PC-9 (cell line): ENCODE measurements at regions not wholly inside any gene's neighbourhood (a gene's known extent, or its start where the extent isn't known, plus 50 kb on each side); places are given as distances from the start of the nearest gene placed in this dataset.

Source experiments
- BruUV-seq: library from RNA; stranded (reverse); fragments of 400-500 nt; replicated peaks from 2 replicates; lab custom pipeline; 2021; lab: Mats Ljungman, UMichigan
- CTCF ChIA-PET: fragments of 300-600 bp; sonication (Branson Sonifier 250); formaldehyde crosslinking; loops from one replicate; lab custom pipeline; 2022; ENCODE audit warnings: antibody characterized with exemption; lab: Charles Lee
- POLR2A ChIA-PET: fragments of 300-600 bp; sonication (Branson Sonifier 250); formaldehyde crosslinking; loops from one replicate; lab custom pipeline; 2022; ENCODE audit warnings: antibody characterized with exemption; ENCODE audit not compliant: unreplicated experiment; lab: Charles Lee
- DNase-seq, 2 experiments: peaks; one replicate each; pipeline versions ENCODE4 v3.0.0 to v3.0.0-alpha.2; 2015 to 2022; ENCODE audit warnings: mixed read lengths in 1 of 2
- H2AFZ ChIP-seq: fragments of 200-600 bp; sonication (generic); 2 replicates; pipeline ENCODE4 v1.8.1; 2017; ENCODE audit warnings: antibody characterized with exemption
- H3F3A ChIP-seq: fragments of 200-600 bp; sonication (generic); 2 replicates; pipeline ENCODE4 v1.8.1; 2017; ENCODE audit warnings: antibody characterized with exemption, mild to moderate bottlenecking, low read depth; ENCODE audit not compliant: insufficient read depth
- H3K27ac ChIP-seq: fragments of 200-600 bp; sonication (generic); 2 replicates; pipeline ENCODE4 v1.6.1; 2016; ENCODE audit warnings: mixed run types
- H3K27me3 ChIP-seq: fragments of 200-600 bp; sonication (generic); 2 replicates; pipeline ENCODE4 v1.6.1; 2016; ENCODE audit warnings: low read depth, mixed run types; ENCODE audit not compliant: insufficient read depth
- H3K36me3 ChIP-seq: fragments of 200-600 bp; sonication (generic); 2 replicates; pipeline ENCODE4 v1.6.1; 2016; ENCODE audit warnings: low read depth, mixed run types
- H3K4me1 ChIP-seq: fragments of 200-600 bp; sonication (generic); replicated peaks from 2 replicates; pipeline ENCODE4 v1.6.1; 2016; ENCODE audit warnings: mixed run types; ENCODE audit not compliant: insufficient read depth
- H3K4me2 ChIP-seq: fragments of 200-600 bp; sonication (generic); 2 replicates; pipeline ENCODE4 v1.6.1; 2017; ENCODE audit warnings: mixed run types
- H3K4me3 ChIP-seq: fragments of 200-600 bp; sonication (generic); 2 replicates; pipeline ENCODE4 v1.6.1; 2016; ENCODE audit warnings: mixed run types
- H3K79me2 ChIP-seq: fragments of 200-600 bp; sonication (generic); 2 replicates; pipeline ENCODE4 v1.6.1; 2017; ENCODE audit warnings: low read depth, mixed run types
- H3K9me2 ChIP-seq: fragments of 200-600 bp; sonication (generic); 2 replicates; pipeline ENCODE4 v1.8.1; 2017; ENCODE audit warnings: mild to moderate bottlenecking; ENCODE audit not compliant: insufficient read depth
- H3K9me3 ChIP-seq: fragments of 200-600 bp; sonication (generic); 2 replicates; pipeline ENCODE4 v1.8.1; 2016; ENCODE audit warnings: low read depth; ENCODE audit not compliant: insufficient read depth
- H4K20me1 ChIP-seq: fragments of 200-600 bp; sonication (generic); 2 replicates; pipeline ENCODE4 v1.8.1; 2017; ENCODE audit not compliant: insufficient read depth
- CTCF ChIP-seq: fragments of 200-600 bp; sonication (generic); conservative IDR thresholded peaks from 2 replicates; pipeline ENCODE4 v1.6.1; 2017; ENCODE audit warnings: mixed run types, antibody characterized with exemption, mild to moderate bottlenecking, moderate library complexity
- EZH2 ChIP-seq: fragments of 200-600 bp; sonication (generic); IDR thresholded peaks from 2 replicates; pipeline ENCODE4 v1.8.0; 2017; ENCODE audit warnings: antibody characterized with exemption, low read depth
- intact Hi-C: fragments of 100-400 bp; cut with micrococcal nuclease; formaldehyde crosslinking; loops from one replicate; pipeline ENCODE4 v1.10.0; 2022; ENCODE audit not compliant: unreplicated experiment

DNA sequence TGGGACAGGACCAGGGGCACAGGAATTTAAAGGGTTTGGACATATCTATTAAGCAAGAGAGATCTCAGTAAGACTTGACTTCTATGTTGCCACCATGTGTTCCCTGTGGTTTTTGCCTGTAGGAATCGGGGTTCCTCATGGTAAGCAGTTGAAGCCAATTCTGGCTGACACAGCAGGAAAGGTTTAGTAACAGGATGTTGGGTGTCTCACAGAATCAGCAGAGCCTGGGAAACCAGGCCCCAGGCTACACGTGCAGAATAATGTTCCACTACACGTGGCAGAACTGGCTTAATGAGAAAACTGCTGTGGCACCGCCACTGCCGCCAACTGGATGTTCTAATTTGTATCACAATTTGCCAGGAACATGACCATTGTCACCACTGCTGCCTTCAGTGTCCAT is 264.6 kb upstream of the PLET1 start:
- ChIA-PET POLR2A (no interaction called here), CTCF (no interaction called here)
- Histone ChIP-seq H3K4me1 (peaks cover 30% of the 10 kb centered on the region), H3K27ac (no peak overlapping the region), H3K27me3 (no peaks in the 10 kb centered on the region), H3F3A (peaks cover 7% of the 10 kb centered on the region; the same call in 1 of the 2 replicates), H4K20me1 (no peaks in the 10 kb centered on the region), H3K9me2 (no peaks in the 10 kb centered on the region), H3K79me2 (no peaks in the 10 kb centered on the region), H3K4me2 (no peak overlapping the region), H3K36me3 (no peaks in the 10 kb centered on the region), H2AFZ (no peak overlapping the region), H3K4me3 (no peak overlapping the region), H3K9me3 (no peaks in the 10 kb centered on the region)
- DNase-seq = no peak
- BruUV-seq = no TSS peak
- intact Hi-C loops = no loop called here
- TF ChIP-seq EZH2 = no peak
- no peak for TF ChIP-seq CTCF

GRCh38 chr11:112525844-112526590 is 265.4 kb upstream of the PLET1 start:
- H3K4me2 ChIP-seq = peak overlapping the region; percentile 13; the same call in 1 of the 2 replicates
- CTCF ChIA-PET = no interaction called here
- H3K4me1 ChIP-seq = peaks cover 30% of the 10 kb centered on the region
- H3K79me2 ChIP-seq = no peaks in the 10 kb centered on the region
- POLR2A ChIA-PET = no interaction called here
- no peak overlapping the region for H3K4me3 ChIP-seq
- no peak for TF ChIP-seq EZH2
- no peak for TF ChIP-seq CTCF
- H3K27ac ChIP-seq = no peak overlapping the region
- no peaks in the 10 kb centered on the region for H3K9me2 ChIP-seq
- no peak overlapping the region for H2AFZ ChIP-seq
- peaks cover 7% of the 10 kb centered on the region; the same call in 1 of the 2 replicates for H3F3A ChIP-seq
- intact Hi-C loops = no loop called here
- H3K9me3 ChIP-seq = no peaks in the 10 kb centered on the region
- no peak for DNase-seq
- H3K36me3 ChIP-seq = no peaks in the 10 kb centered on the region
- H3K27me3 ChIP-seq = no peaks in the 10 kb centered on the region
- BruUV-seq = no TSS peak
- no peaks in the 10 kb centered on the region for H4K20me1 ChIP-seq

DNA sequence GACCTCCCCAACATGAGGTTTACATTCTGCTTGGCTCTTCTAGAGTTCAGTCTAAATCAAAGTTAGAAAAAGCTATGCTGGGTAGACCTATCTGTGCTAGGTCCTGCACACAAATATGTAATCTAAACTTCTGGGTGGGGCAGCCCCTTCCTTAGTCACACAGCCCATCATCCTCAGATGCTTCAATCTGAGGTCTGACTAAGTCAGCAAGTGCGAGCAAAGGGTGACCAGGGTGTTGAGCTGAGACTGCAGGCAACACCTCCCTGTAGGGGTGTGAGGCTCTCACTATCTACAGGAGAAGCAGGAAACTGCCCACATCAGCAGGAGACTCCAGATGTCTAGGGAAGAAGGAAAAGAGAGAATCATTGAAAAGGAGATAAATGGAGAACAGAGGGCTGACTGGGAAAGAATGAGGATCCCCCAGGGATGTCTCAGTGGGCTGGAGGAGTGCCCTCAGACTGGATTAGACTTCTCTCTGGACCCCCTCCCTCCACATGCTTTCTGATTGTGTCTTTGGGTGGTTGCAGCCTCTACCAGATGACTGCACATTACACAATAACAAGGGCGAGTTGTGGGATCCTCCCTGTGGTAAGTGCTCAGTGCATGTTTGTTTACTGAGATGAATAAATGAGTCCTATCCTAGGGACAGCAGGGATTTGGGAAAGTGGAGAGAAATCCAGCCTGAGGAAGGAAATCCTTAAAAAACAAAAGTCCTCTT is 266.2 kb upstream of the PLET1 start:
- TF ChIP-seq EZH2 (no peak), CTCF (no peak)
- Histone ChIP-seq H3K9me2 (no peaks in the 10 kb centered on the region), H3K36me3 (no peaks in the 10 kb centered on the region), H2AFZ (no peak overlapping the region), H3K27ac (0 out of 2 replicates have a peak overlapping the region, but pooled peaks have one; percentile 6), H3K79me2 (no peaks in the 10 kb centered on the region), H3F3A (peaks cover 7% of the 10 kb centered on the region; the same call in 1 of the 2 replicates), H3K4me1 (peaks cover 30% of the 10 kb centered on the region), H3K27me3 (no peaks in the 10 kb centered on the region), H3K4me2 (peak overlapping the region; percentile 34), H3K4me3 (no peak overlapping the region), H3K9me3 (no peaks in the 10 kb centered on the region), H4K20me1 (no peaks in the 10 kb centered on the region)
- POLR2A ChIA-PET = no interaction called here
- BruUV-seq = no TSS peak
- peak in 1 of 2 experiments; percentile 76 for DNase-seq
- intact Hi-C loops = no loop called here
- CTCF ChIA-PET = no interaction called here
